GM23248 (cell line): ENCODE measurements at regions not wholly inside any gene's neighbourhood (a gene's known extent, or its start where the extent isn't known, plus 50 kb on each side); places are given as distances from the start of the nearest gene placed in this dataset.
"Not testable (repeated sequence)": the region's sequence is repeated elsewhere in the genome, so short reads cannot be mapped to it uniquely, and the experiment has no call there.

Source experiments
- EZH2 ChIP-seq: fragments of 200-600 bp; sonication (generic); IDR thresholded peaks from 2 replicates; pipeline ENCODE4 v1.6.1; 2018; ENCODE audit warnings: antibody characterized with exemption, mild to moderate bottlenecking; ENCODE audit not compliant: insufficient read depth, poor library complexity, severe bottlenecking
- EZH2phosphoT487 ChIP-seq: fragments of 200-600 bp; sonication (generic); IDR thresholded peaks from 2 replicates; pipeline ENCODE4 v1.6.1; 2018; ENCODE audit warnings: antibody characterized with exemption, moderate library complexity, mild to moderate bottlenecking, low read depth; ENCODE audit not compliant: insufficient read depth

DNA sequence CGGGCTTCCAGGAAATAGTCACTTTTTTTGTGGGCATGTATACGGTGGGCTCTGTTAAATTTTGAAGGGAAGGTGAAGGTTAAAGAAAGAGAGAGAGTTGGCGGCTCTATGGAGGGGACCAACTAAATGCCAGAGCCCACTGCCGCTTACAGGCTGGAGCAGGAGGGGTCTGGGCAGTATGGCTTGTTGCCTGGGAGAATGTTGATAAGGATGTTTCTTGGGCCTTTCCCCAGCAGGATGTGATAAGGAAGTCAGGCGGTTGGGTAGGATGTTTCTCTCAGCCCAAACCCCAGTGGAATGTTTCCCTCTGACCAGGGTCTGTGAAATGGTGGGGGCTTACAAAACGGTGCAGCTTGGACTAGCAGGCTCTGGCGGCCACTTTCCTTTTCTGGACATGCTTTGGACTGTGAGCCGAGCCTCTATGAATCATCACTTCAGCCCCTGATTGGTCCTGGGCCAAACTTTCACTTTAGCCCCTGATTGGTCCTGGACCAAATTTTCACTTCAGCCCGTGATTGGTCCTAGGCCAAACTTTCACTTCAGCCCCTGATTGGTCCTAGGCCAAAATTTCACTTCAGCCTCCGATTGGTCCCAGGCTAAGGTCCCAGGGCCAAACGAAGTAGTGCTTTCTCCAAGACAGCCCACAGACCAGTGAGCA is 630.7 kb downstream of the KCNJ18 start:
- not testable (repeated sequence) for TF ChIP-seq EZH2, EZH2phosphoT487
